Hematopoietic multipotent progenitor cell treated with erythropoietin and hydrocortisone succinate and interleukin-3 and kit ligand, for 4 days (in vitro differentiated cells): ENCODE measurements at regions not wholly inside any gene's neighbourhood (a gene's known extent, or its start where the extent isn't known, plus 50 kb on each side); places are given as distances from the start of the nearest gene placed in this dataset.
"Not testable (repeated sequence)": the region's sequence is repeated elsewhere in the genome, so short reads cannot be mapped to it uniquely, and the experiment has no call there.

Experiments used
- DNase-seq: peaks from one replicate; pipeline ENCODE4 v3.0.0-alpha.2; 2015

- no peak for DNase-seq
Observed at GRCh38 chr2:100744184-100744583, 75.8 kb upstream of the NPAS2 start.

- no peak for DNase-seq
Observed at GRCh38 chr2:100744589-100744988, 75.3 kb upstream of the NPAS2 start.

GRCh38 chr2:100745604-100746003 is 74.3 kb upstream of the NPAS2 start:
- DNase-seq: no peak

GRCh38 chr2:100747551-100747950 is 72.4 kb upstream of the NPAS2 start:
- DNase-seq: no peak

GRCh38 chr2:100747996-100748615 is 71.8 kb upstream of the NPAS2 start:
- no peak for DNase-seq

GRCh38 chr2:100748673-100749072 is 71.3 kb upstream of the NPAS2 start:
- no peak for DNase-seq

- no peak for DNase-seq
Observed at GRCh38 chr2:100749771-100750542, 70.0 kb upstream of the NPAS2 start.

- not testable (repeated sequence) for DNase-seq
Observed at GRCh38 chr2:100751871-100752625, 67.9 kb upstream of the NPAS2 start.

GRCh38 chr2:100752628-100753333 is 67.2 kb upstream of the NPAS2 start:
- DNase-seq: no peak

- no peak for DNase-seq
Observed at GRCh38 chr2:100753444-100753843, 66.5 kb upstream of the NPAS2 start.

GRCh38 chr2:100753881-100754280 is 66.1 kb upstream of the NPAS2 start:
- no peak for DNase-seq

GRCh38 chr2:100754951-100755350 is 65.0 kb upstream of the NPAS2 start:
- DNase-seq: no peak

GRCh38 chr2:100755441-100755840 is 64.5 kb upstream of the NPAS2 start:
- no peak for DNase-seq

- no peak for DNase-seq
Observed at GRCh38 chr2:100756704-100757103, 63.2 kb upstream of the NPAS2 start.

- no peak for DNase-seq
Observed at GRCh38 chr2:100757621-100758394, 62.1 kb upstream of the NPAS2 start.

- no peak for DNase-seq
Observed at GRCh38 chr2:100759901-100760300, 60.0 kb upstream of the NPAS2 start.

GRCh38 chr2:100761365-100761764 is 58.6 kb upstream of the NPAS2 start:
- DNase-seq: no peak

GRCh38 chr2:100764430-100764829 is 55.5 kb upstream of the NPAS2 start:
- DNase-seq: no peak

GRCh38 chr2:100765481-100765880 is 54.5 kb upstream of the NPAS2 start:
- no peak for DNase-seq

GRCh38 chr2:100766256-100766655 is 53.7 kb upstream of the NPAS2 start:
- DNase-seq: no peak

- no peak for DNase-seq
Observed at GRCh38 chr2:100766806-100767205, 53.1 kb upstream of the NPAS2 start.

- no peak for DNase-seq
Observed at GRCh38 chr2:100767224-100767653, 52.7 kb upstream of the NPAS2 start.
